ENCODE measurements at regions not wholly inside any gene's neighbourhood (a gene's known extent, or its start where the extent isn't known, plus 50 kb on each side); places are given as distances from the start of the nearest gene placed in this dataset.

DNA sequence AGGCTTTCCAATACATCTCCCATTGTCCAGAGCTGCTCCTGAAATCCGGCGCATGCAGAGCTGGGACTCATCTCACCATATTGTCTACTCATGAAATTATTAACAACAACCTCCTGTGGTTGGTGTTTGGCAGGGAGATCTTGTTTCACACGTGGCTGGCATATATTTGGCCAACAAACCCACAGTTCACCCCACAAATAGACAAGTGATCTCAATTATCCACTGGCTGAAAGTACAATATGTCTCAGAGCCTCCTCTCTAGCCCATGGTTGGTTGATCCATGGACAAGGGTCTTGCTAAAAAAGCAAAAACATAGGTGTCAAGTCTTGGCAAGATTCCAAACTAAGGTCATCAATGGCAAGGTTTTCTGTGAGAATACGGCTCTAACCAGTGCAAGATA is 386.9 kb downstream of the ETS1 start:
- WGBS, 2 donors, result 85 to 91% methylated on average over 4 of the region's 4 CpGs
- Histone ChIP-seq H3K27me3 (ENCODE audit: control insufficient read depth in 3 of 3, insufficient read depth in 3 of 3, low read length in 2 of 3) (no peaks in the 10 kb centered on the region), H3K27ac (ENCODE audit: low read depth in 1 of 2, low read length in 1 of 2) (no peak overlapping the region), H3K36me3 (ENCODE audit: control insufficient read depth in 4 of 4, insufficient read depth in 4 of 4, low read length in 4 of 4) (no peaks in the 10 kb centered on the region), H3K9ac (ENCODE audit: insufficient read depth in 1 of 2, low read length in 2 of 2) (no peak overlapping the region), H3K4me3 (no peak overlapping the region), H3K9me3 (ENCODE audit: control insufficient read depth in 4 of 4, insufficient read depth in 3 of 4, low read length in 3 of 4) (no peaks in the 10 kb centered on the region), H3K4me1 (ENCODE audit: control insufficient read depth in 5 of 5, insufficient read depth in 5 of 5, low read length in 5 of 5) (peaks cover 0 to 6% (median 0%) of the 10 kb centered on the region in 5 donors)
- no peak for DNase-seq
- TF ChIP-seq CTCF (IDR thresholded peaks at IDR 0.05; ENCODE audit: control extremely low read depth, extremely low read depth), result no peak
- ATAC-seq (ENCODE audit: insufficient read depth, low FRiP score), result no peak

DNA sequence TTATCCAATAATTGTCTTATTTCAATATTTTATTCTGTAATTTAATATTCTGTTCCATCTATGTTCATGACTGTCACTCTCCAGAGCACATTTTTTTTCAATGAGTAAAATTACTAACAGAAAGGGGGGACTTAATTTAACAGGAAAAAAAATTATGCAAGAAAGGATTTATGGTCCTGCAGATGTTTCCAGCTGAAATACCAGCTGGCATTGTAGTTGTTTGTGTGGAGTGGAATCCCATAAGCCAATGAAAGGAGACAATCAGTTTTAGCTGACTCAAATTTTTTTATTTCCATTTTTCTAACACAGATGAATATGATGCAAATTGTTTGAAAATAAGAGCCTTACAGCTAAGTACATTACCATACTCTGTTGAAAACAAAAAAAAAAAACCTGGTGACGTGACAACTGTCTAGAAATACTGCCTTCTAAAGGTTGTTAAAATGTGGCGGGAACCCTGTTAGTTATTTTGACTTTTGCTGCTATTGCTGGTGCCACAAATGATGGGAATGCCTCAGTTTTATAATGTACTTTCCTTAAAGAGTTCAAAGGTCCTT is 389.1 kb downstream of the ETS1 start:
- peak in 2 of 3 donors; percentile 89 to 90 for DNase-seq
- Histone ChIP-seq H3K27ac (ENCODE audit: low read depth in 1 of 2, low read length in 1 of 2) (no peak overlapping the region), H3K9me3 (ENCODE audit: control insufficient read depth in 4 of 4, insufficient read depth in 3 of 4, low read length in 3 of 4) (no peaks in the 10 kb centered on the region), H3K27me3 (ENCODE audit: control insufficient read depth in 3 of 3, insufficient read depth in 3 of 3, low read length in 2 of 3) (no peaks in the 10 kb centered on the region), H3K36me3 (ENCODE audit: control insufficient read depth in 4 of 4, insufficient read depth in 4 of 4, low read length in 4 of 4) (no peaks in the 10 kb centered on the region), H3K9ac (ENCODE audit: insufficient read depth in 1 of 2, low read length in 2 of 2) (no peak overlapping the region), H3K4me1 (ENCODE audit: control insufficient read depth in 5 of 5, insufficient read depth in 5 of 5, low read length in 5 of 5) (peaks cover 0 to 6% (median 0%) of the 10 kb centered on the region in 5 donors), H3K4me3 (no peak overlapping the region)
- ATAC-seq (ENCODE audit: insufficient read depth, low FRiP score), result no peak
- WGBS, 2 donors, result 79 to 84% methylated on average over 2 of the region's 2 CpGs
- TF ChIP-seq CTCF (IDR thresholded peaks at IDR 0.05; ENCODE audit: control extremely low read depth, extremely low read depth), result no peak

DNA sequence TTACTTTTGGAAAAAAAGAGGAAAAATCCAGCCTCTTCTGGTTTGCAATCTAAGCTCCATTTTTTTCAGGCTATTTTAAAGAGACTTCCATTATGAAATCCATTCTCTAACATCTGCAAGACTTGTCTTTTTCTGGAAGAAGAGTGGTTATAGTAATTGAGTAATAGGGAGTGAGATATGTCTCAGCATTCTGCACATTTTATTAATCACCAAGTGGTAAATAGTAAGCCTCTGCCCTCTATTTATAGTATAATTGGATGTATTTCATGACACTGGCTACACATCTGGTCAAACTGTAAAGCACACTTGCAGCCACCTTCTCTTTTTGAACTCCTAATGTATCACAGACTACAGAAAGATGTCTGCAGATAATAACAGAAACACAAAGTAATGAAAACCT is 391.1 kb downstream of the ETS1 start:
- no peak for ATAC-seq (ENCODE audit: insufficient read depth, low FRiP score)
- H3K36me3 ChIP-seq (ENCODE audit: control insufficient read depth in 4 of 4, insufficient read depth in 4 of 4, low read length in 4 of 4), result no peaks in the 10 kb centered on the region
- TF ChIP-seq CTCF (IDR thresholded peaks at IDR 0.05; ENCODE audit: control extremely low read depth, extremely low read depth), result no peak
- H3K9me3 ChIP-seq (ENCODE audit: control insufficient read depth in 4 of 4, insufficient read depth in 3 of 4, low read length in 3 of 4), result no peaks in the 10 kb centered on the region
- H3K27me3 ChIP-seq (ENCODE audit: control insufficient read depth in 3 of 3, insufficient read depth in 3 of 3, low read length in 2 of 3), result no peaks in the 10 kb centered on the region
- no peak for DNase-seq
- no peak overlapping the region for H3K4me3 ChIP-seq
- no peak overlapping the region for H3K27ac ChIP-seq (ENCODE audit: low read depth in 1 of 2, low read length in 1 of 2)
- H3K9ac ChIP-seq (ENCODE audit: insufficient read depth in 1 of 2, low read length in 2 of 2), result no peak overlapping the region
- H3K4me1 ChIP-seq (ENCODE audit: control insufficient read depth in 5 of 5, insufficient read depth in 5 of 5, low read length in 5 of 5), result peaks cover 0 to 6% (median 0%) of the 10 kb centered on the region in 5 donors

DNA sequence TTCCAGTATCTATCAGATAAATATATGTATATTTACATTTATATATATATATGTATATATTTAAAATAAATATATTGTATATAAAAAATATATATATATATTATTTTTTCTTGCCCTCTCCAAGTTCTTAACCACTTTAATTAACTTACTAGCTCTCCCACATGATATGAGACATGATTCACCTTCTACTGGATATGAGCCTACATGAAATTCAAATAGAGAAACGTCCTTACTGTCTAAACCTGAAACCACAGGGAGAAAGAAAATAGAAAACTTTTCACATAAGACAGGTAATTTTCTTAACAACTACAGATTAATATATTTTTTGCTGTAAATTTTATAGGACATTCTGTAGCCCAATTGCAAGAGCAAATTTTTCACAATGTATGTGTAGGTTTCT is 391.6 kb downstream of the ETS1 start:
- Histone ChIP-seq H3K9ac (ENCODE audit: insufficient read depth in 1 of 2, low read length in 2 of 2) (no peak overlapping the region), H3K4me3 (no peak overlapping the region), H3K9me3 (ENCODE audit: control insufficient read depth in 4 of 4, insufficient read depth in 3 of 4, low read length in 3 of 4) (no peaks in the 10 kb centered on the region), H3K4me1 (ENCODE audit: control insufficient read depth in 5 of 5, insufficient read depth in 5 of 5, low read length in 5 of 5) (peaks cover 0 to 6% (median 0%) of the 10 kb centered on the region in 5 donors), H3K27ac (ENCODE audit: low read depth in 1 of 2, low read length in 1 of 2) (no peak overlapping the region), H3K27me3 (ENCODE audit: control insufficient read depth in 3 of 3, insufficient read depth in 3 of 3, low read length in 2 of 3) (no peaks in the 10 kb centered on the region), H3K36me3 (ENCODE audit: control insufficient read depth in 4 of 4, insufficient read depth in 4 of 4, low read length in 4 of 4) (no peaks in the 10 kb centered on the region)
- DNase-seq, result no peak
- no peak for ATAC-seq (ENCODE audit: insufficient read depth, low FRiP score)
- TF ChIP-seq CTCF (IDR thresholded peaks at IDR 0.05; ENCODE audit: control extremely low read depth, extremely low read depth), result no peak
- WGBS, 2 donors, result 41 to 49% methylated on average over 1 of the region's 1 CpG
